ENCODE measurements at regions not wholly inside any gene's neighbourhood (a gene's known extent, or its start where the extent isn't known, plus 50 kb on each side); places are given as distances from the start of the nearest gene placed in this dataset.

- TF ChIP-seq CTCF (IDR thresholded peaks at IDR 0.05; ENCODE audit: low read depth, low read length), result no peak
These were observed 69.0 kb upstream of the CTAGE1 start for GRCh38 chr18:22486667-22487066.

DNA sequence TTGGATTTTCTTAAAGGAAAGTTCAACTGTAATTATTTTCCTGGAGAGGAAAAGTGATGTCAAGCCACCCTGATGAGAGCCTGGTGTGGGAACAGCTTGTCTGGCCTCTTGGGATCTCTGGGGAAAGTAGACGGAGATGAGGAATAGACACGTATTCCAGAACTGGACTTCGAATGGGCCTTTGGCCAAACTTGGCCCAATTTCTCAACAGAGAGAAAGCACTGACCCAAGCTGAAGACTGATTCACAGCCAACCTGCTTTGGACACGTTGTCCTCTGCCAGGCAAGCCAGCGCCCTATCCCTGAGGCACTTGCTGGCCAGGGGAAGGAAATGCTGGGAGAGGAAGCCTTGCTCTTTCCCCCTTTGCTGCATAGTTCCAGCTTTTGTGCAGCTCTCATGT is 70.8 kb upstream of the CTAGE1 start:
- no peaks in the 10 kb centered on the region for H3K9me3 ChIP-seq (ENCODE audit: control insufficient read depth, insufficient read depth, low read length)
- H3K27ac ChIP-seq (ENCODE audit: low read depth, low read length), result no peak overlapping the region
- no peaks in the 10 kb centered on the region for H3K27me3 ChIP-seq (ENCODE audit: control insufficient read depth, insufficient read depth, low read length)
- POLR2A ChIA-PET, result no interaction called here
- H3K4me3 ChIP-seq (ENCODE audit: low read depth, low read length), result no peak overlapping the region
- TF ChIP-seq CTCF (IDR thresholded peaks at IDR 0.05; ENCODE audit: low read depth, low read length), result no peak
- CTCF ChIA-PET, result no interaction called here
- no peak for DNase-seq (ENCODE audit: low read depth, low spot score)

More at GRCh38 chr18:22486667-22487066, 69.0 kb upstream of the CTAGE1 start:
- Histone ChIP-seq H3K4me3 (ENCODE audit: low read depth, low read length) (no peak overlapping the region), H3K9me3 (ENCODE audit: control insufficient read depth, insufficient read depth, low read length) (no peaks in the 10 kb centered on the region), H3K27me3 (ENCODE audit: control insufficient read depth, insufficient read depth, low read length) (no peaks in the 10 kb centered on the region), H3K27ac (ENCODE audit: low read depth, low read length) (no peak overlapping the region)
- ChIA-PET CTCF (interaction anchor here (0.6 kb wide), 1 partner anchor 1066 kb away, joined by 3 read pairs; no protein-coding TSS in a partner anchor), POLR2A (interaction anchor here (0.6 to 1.4 kb wide), 4 partner anchors 10 to 672 kb away, joined by 3 to 4 read pairs (median 4); no protein-coding TSS in a partner anchor)
- no peak for DNase-seq (ENCODE audit: low read depth, low spot score)

- ChIA-PET POLR2A (no interaction called here), CTCF (interaction anchor here (1.0 kb wide), 1 partner anchor 35 kb away, joined by 4 read pairs; no protein-coding TSS in a partner anchor)
- Histone ChIP-seq H3K27ac (ENCODE audit: low read depth, low read length) (no peak overlapping the region), H3K9me3 (ENCODE audit: control insufficient read depth, insufficient read depth, low read length) (no peaks in the 10 kb centered on the region), H3K4me3 (ENCODE audit: low read depth, low read length) (no peak overlapping the region), H3K27me3 (ENCODE audit: control insufficient read depth, insufficient read depth, low read length) (no peaks in the 10 kb centered on the region)
- no peak for DNase-seq (ENCODE audit: low read depth, low spot score)
- no peak for TF ChIP-seq CTCF (IDR thresholded peaks at IDR 0.05; ENCODE audit: low read depth, low read length)
These were observed 72.0 kb upstream of the CTAGE1 start for GRCh38 chr18:22489704-22490103.

DNA sequence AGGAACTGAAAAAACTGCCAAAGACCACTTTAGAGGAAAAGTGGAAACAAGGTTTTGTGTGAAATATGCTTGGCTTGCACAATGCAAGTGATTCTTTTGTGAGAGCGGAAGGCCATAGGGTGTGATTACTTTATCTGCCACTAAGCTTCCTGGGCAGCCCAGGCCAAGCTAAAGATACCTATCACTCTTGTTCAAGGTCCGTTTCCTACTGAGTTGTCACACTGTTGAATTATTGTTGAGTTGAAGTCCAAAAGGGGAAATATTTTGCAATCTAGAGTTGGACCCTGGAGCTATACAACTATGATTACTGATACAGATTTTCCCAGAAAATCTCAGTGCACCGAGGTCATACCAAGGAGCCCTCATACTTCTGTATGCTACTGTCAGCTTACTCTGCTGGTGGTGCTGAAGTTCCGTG is 72.7 kb upstream of the CTAGE1 start:
- POLR2A ChIA-PET, result no interaction called here
- DNase-seq (ENCODE audit: low read depth, low spot score), result no peak
- Histone ChIP-seq H3K4me3 (ENCODE audit: low read depth, low read length) (no peak overlapping the region), H3K27me3 (ENCODE audit: control insufficient read depth, insufficient read depth, low read length) (no peaks in the 10 kb centered on the region), H3K27ac (ENCODE audit: low read depth, low read length) (no peak overlapping the region), H3K9me3 (ENCODE audit: control insufficient read depth, insufficient read depth, low read length) (no peaks in the 10 kb centered on the region)
- CTCF ChIA-PET, result interaction anchor here (1.0 kb wide), 1 partner anchor 34 kb away, joined by 4 read pairs; no protein-coding TSS in a partner anchor
- TF ChIP-seq CTCF (IDR thresholded peaks at IDR 0.05; ENCODE audit: low read depth, low read length), result no peak

DNA sequence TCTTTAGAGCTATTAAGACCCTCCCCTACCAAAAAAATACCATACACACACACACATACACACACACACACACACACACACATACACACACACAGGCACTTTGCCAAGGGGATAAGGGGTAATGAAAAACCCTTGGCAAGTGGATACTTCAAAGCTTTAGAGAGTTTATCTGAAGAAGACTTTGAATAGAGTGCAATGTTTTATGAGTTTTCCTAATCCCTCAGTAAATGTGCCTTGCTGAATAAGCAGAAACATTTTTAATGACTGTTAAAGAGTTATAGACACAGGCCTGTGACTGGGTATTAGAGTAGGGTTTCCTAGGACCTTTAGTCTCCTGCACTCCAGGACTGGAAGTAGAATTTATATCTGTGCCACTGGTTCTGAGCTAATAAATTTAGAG is 75.5 kb upstream of the CTAGE1 start:
- no peaks in the 10 kb centered on the region for H3K9me3 ChIP-seq (ENCODE audit: control insufficient read depth, insufficient read depth, low read length)
- TF ChIP-seq CTCF (IDR thresholded peaks at IDR 0.05; ENCODE audit: low read depth, low read length), result no peak
- H3K27ac ChIP-seq (ENCODE audit: low read depth, low read length), result no peak overlapping the region
- no peak overlapping the region for H3K4me3 ChIP-seq (ENCODE audit: low read depth, low read length)
- no peaks in the 10 kb centered on the region for H3K27me3 ChIP-seq (ENCODE audit: control insufficient read depth, insufficient read depth, low read length)
- DNase-seq (ENCODE audit: low read depth, low spot score), result no peak
- ChIA-PET POLR2A (no interaction called here), CTCF (no interaction called here)

Measured in AG04450 (cell line).